NCI-H2029 treated with DMSO at 0.1 percent for 48 hours (cell line): ENCODE measurements at regions not wholly inside any gene's neighbourhood (a gene's known extent, or its start where the extent isn't known, plus 50 kb on each side); places are given as distances from the start of the nearest gene placed in this dataset.
"Not testable (repeated sequence)": the region's sequence is repeated elsewhere in the genome, so short reads cannot be mapped to it uniquely, and the experiment has no call there.

ENCODE experiments used
- DNase-seq: peaks from one replicate; lab custom pipeline; 2025; lab: John Stamatoyannopoulos, UW

DNA sequence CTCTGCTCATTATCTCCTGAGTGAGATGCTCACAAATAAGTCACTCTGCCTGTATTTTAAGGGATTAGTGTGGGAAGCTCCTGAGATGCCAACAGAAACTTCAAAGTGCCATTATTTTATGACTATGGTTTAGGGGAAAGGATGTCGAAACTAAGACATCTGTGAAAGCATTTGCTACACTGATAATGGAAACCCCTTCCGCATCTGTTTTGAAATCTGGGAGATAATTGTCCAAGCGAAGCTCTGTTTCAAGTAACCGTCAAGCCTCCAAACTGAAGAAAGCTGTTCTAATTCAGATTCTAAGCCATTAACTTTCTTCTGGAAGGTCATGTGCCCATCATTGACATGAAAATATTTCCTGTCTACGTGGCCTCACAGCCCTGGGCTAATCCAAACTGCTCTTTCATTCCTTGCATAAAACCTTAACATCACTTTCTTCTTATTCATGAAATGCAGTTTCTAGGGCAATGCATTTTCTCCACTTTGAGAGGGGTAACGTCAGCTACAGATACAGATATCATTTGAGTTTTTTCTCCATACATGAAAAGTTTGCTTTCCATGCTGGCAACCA lies 932.0 kb downstream of the C6orf118 start:
- no peak for DNase-seq

DNA sequence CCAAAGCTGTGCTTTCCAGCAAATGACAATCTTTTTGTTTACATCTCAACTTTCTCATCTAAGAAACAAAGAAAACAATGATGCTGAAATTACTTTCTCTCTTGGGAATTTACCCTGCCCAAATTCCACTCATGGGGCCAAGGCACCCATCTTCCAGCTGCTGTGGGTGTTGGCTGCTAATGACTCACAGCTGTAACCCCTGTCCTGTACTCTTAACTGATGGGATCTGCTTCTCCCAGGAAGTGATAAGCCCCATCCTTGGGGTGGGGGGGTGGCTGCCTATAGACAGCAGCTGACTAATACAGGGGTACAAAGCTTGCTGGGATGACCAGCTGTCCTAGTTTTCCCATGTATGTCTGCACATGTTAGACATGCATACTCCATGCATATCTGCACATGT lies 938.6 kb downstream of the C6orf118 start:
- DNase-seq, result no peak

DNA sequence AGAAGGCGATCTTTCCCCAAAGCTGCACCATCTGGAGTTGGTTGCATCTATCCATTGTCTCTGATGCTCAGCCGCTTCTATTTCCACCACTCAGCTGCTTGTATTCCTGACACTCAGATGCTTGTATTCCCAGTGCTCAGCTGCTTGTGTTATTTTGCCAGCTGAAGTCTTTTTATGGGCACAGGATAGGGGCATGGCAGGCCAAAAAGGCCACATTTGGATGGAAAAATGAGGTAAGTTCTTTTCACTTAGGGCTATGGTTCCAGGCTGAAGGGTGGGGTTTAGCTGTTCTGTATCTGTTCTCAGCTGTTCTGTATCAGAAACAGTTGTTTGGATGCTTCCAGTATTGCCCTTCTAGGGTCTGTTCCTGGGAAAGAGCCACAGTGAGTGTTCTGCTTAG lies 944.9 kb downstream of the QKI start:
- DNase-seq, result no peak

DNA sequence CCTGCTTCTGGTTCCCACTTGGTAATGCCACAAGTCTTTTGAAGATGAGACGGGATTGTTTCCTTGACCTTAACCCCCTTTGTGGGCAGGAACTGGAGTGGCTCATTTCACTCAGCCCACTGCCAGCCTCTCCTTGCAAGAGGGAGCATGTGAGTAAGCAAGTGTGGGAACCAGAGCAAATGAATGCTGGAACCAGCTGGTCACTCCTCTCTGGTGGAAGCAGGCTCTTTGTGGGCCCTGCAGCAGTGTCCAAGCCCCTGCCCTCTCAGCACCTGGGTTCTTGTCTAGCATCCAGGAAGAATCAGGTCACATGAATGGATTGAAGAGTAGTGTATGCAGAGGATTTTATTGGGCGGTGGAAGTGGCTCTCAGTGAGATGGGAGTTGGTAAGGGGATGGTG lies 944.5 kb downstream of the QKI start:
- no peak for DNase-seq

DNA sequence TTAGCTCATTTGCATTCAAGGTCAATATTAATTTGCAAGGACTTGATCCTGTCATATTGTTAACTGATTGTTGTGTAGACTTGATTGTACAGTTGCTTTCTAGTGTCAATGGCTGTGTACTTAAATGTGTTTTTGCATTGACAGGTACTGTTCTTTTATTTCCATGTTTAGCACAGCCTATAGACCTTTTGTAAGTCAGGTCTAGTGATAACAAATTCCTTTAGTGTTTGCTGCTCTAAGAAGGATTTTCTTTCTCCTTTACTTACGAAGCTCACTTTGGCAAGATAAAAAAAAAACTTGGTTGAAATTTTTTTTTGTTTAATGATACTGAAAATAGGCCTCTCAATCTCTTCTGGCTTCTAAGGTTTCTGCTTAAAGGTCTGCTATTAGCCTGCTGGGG lies 942.3 kb downstream of the QKI start:
- DNase-seq, result no peak

DNA sequence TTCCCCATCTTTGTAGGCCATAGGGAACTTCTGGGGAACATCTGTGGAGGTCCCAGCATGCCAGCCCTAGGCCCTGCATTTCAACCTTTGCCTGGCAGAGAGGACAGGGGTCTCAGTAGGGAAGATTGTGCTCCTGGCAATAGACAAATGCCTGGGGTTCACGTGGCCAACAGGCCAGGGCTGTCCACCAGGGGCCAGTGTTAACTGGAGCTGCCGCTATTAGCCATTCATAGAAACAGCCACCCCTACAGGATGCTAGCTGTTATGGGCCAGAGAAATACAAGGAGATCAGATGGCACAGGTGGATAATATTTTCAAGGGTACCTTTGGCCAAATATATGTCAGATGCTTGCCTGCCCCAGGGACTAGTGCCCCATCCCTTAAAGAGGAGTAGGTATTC lies 932.9 kb downstream of the QKI start:
- DNase-seq, result no peak

DNA sequence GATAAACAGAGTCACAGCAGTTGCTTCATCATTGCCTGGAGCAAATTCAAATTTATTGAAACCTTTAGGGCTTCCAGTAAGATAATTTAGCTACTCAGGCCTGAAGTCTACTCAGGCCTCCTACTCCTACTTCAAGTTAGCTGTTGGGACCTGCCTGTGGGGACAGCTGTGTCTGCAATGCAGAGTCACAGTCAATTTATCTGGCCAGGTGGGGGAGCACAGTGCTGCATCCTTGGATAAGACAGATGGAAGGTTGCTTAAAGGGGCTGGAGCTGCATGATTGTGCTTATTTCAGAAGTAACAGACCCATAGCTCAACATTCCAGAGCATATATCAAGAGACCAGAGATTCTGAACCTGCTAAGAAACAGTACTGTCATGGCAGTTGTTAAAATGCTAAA lies 932.1 kb downstream of the QKI start:
- no peak for DNase-seq

DNA sequence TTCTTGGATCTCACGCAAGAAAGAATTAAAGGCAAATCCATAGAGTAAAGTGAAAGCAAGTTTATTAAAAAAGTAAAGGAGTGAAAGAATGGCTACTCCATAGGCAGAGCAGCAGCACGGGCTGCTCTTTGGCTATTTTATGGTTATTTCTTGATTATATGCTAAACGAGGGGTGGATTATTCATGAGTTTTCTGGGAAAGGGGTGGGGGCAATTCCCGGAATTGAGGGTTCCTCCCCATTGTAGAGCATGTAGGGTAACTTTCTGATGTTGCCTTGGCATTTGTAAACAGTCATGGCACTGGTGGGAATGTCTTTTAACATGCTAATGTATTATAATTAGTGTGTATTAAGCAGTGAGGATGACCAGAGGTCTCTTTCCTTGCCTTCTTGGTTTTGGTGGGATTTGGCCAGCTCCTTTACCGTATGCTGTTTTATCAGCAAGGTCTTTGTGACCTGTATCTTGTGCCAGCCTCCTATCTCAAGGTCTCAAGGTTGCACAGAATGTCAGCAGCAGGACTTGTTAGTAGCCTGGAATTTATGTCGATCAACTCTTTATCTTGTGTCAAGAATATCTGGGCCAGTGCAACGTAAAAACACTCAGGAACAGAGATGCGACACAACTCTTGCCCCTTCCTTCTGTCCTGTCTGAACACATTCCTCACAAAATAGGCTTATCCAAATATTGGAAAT lies 931.4 kb downstream of the QKI start:
- DNase-seq, result no peak

DNA sequence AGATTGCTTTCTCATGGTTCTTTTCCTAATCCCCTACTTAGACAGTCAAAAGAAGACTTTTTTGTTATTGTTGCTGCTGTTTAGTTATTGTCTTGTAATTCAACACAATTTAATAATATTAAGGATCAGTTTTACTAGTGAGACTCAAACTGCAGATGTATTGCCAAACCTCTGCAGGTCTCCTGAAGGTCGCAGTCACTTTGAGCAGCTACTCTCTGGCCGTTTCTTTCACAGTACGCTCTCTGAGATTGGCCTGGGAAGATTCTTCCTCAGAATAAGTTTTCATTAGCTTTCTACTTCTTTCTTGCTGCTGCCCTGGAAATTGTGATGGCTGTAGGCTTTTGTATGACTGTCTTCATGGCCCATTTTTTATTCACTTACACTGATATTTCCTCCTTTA lies 930.8 kb downstream of the QKI start:
- DNase-seq, result no peak

DNA sequence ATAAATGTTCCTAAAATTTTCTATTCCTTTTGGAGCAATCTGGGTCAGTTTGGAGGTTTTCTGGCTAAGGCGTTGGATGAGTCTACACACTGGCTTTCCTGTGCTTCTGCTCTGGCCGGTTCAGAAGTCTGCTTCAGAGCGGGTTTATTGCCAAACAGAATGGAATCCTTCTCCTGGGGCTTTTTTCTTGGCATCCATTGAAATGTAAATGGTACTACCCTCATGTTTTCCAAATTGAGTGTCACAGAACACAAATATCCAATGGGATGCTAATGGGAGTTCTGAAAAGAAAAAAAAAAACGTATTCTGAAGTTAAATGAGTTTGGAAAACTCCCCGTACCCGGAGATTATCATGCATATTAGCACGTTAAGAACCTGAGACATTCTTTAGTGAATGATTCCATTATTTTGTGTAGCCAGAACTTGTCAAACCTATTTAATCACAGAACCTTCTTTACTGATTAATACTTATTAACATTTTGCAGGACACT lies 930.3 kb downstream of the QKI start:
- DNase-seq, result no peak

DNA sequence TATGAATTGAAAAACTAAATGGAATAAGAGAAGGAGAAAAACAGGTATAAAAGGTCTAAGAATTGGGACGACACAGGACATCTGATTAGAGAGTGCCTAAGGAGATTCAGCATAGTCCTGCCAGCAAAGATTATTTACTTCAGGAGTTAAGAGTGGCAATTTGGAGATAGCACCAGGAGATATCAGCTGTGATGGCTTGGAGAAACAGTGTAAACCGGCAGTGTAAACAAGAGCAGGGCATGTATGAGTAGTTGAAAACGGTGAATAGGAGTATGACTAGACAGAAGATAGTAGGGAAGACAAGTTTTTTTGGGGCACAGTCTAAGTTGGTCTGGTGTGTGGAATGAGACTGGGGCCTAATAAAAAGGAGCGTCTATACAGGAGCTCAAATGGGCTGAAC lies 924.9 kb downstream of the QKI start:
- DNase-seq, result not testable (repeated sequence)

DNA sequence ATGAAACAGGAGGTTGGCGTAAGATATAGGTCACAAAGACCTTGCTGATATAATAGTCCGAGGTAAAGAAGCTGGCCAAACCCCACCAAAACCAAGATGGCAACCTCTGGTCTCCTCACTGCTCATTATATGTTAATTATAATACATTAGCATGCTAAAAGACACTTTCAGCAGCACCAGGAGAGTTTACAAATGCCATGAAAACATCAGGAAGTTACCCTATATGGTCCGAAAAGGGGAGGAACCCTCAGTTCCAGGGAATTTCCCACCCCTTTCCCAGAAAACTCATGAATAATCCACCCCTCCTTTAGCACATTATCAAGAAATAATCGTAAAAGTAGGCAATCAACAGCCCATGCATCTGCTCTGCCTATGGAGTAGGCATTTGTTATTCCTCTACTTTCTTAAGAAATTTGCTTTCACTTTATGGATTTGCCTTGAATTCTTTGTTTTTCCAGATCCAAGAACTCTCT lies 923.4 kb downstream of the QKI start:
- DNase-seq, result no peak

DNA sequence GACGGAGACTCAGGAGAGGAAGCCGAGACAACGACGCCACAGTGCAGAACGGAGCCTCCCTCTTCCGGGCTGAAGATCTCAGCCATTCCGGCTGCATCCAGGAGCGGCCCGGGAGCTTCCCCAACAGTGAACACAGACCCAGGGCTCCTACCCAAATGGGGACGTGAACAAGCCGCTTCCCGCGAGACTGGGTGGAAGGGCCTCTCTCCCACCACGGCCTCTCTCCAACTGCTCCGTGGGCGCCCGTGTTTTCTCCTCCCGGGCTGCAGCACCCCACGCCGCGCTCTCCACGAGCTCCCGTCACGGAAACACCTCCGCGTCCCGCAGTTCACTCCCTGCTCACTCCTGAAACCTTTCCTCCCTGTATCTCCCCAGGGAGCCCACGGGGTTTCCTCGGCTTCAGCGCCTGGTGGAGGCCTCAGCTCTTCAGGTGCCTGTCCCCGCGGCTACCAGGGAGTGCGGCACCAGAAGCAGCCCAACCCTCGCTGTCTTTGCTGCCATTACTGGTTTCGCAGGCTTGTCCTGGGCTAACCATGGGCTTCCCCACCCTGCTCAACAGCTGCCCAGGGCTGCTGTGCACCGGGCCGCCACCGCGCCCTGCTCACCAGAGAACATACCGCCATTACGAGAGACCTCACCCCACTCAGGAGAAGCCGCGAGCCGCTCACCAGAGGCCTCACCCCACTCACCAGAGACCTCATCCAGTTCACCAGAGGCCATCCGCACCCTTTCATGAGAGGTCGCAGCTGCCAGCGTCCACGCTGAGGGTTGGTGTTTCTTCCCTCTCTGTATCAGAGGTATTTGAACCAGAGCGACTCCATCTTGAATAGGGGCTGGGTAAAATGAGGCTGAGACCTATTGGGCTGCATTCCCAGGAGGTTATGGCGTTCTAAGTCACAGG lies 922.8 kb downstream of the QKI start:
- DNase-seq, result no peak

DNA sequence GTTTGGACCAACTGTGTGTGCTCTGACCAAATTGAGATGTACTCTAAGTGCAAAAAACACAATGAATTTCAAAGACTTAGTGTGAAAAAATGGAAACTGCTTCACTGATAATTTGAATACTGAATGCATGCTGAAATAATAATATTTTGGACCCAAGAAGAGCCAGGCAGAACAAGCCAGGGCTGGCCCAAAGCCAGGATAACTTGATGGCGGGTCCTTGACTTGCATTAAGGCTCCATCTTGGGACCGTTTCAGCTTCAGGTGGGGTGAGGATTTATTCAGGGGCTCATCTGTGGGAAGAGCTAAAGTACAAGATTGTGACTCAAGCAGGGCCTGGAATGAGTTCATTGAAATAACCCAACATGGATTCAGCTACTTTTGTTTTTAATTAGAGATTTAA lies 921.9 kb downstream of the QKI start:
- no peak for DNase-seq

DNA sequence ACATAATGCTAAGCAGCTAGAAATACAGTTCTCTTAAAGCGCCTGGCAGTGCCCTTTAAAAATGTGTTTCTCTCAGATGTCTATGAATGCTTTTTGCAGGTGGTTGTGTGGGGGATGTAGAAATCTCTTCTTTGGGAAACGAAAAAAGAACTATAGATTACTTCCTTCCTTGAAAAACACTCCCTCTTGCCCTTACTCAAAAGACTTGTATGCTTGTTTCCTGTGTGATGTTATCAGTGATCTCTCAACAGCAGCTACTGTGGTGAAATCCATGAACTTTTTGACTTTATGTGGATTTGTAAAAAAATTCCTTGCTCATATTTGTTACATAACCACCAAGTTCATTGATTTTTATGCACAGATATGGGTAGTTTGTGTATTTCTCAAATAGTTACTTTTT lies 916.5 kb downstream of the QKI start:
- no peak for DNase-seq

DNA sequence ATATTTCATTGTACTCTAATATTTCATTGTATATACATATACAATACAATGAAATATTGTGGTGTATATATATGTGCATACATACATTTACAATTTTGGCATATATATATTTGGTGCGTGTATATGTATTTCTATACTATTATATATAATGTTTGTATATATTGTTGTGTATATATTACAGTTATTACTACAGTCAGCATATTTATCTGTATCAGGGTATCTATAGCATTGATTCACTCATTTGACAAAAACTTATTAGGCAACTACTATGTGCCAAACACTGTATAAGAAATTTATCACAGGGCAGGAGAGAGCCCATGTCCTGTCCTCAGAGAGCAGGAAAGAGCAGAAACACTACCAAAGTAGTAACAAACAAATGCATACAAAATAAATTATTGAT lies 910.6 kb downstream of the QKI start:
- no peak for DNase-seq

DNA sequence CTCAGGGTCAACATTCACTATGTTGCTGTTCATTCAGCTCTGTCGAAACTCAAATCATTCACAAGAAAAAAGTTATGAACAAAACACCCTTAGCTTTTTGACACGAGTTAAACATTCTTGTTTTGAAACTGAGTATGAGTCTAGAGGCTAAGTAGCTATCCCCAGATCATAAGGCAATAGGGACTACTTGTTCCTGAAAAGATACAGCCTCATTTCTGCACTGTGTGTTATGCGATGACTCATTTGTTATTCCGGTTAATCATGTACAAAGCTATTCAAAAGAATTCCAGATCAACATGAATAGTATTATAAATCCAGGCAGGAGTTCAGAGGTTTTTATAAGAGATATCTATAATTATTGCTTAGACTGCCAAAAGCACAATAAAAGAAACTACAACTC lies 908.0 kb downstream of the QKI start:
- no peak for DNase-seq

DNA sequence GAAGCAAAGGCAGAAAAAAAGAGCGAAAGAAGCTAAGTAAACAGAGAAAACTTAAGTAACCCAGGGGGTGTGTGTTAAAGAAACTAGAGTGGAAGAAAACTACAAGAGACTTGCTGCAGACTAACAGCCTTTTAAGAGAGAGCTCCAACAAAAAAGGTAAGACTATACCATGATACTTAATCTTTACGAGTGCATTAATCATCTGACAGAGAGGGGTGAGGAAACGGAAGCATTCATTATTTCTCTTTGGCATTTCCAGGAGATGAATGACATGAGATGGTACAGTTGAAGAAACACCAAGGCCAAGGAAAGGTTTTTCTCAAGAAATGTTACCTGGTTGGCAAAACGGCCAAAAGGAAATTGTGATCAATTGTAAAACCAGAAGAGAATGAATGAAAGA lies 906.8 kb downstream of the QKI start:
- DNase-seq, result no peak

DNA sequence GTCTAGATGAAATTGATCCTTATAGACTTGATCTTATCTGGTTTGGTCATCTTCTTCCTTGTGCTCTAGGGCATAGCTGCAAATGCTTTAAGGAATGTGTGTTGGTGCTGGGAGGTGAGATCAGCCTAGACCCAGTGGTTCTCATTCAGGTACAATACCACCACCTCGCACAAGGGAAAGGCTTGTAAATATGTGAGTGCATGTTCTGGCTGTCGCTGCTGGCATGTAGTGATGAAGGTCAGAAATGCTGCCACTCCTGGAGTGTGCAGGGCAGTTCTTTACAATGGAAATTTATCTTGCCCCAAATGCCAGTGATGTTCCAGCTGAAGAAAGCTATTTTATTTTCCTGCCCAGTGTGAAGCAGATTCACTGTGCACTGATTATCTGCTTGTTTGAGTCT lies 900.9 kb downstream of the QKI start:
- no peak for DNase-seq

DNA sequence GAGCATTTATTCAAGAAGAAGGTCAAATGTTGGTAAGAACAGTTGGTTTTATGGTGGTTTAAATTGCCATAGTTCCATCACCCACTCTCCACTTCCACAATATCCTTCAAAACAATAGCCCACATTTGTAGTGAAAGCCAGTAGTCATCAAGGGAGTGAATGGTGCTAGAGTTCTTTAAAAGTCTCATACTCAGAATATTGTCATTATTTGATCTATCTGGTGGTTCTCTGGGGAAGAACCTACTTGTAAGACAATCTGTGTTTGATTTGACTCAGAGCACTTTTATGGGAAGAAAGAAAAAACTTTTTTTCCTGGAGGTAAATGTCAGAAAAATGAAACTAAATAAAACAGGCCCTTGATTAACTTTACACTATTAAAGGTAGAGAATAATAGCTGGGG lies 893.8 kb downstream of the QKI start:
- no peak for DNase-seq

DNA sequence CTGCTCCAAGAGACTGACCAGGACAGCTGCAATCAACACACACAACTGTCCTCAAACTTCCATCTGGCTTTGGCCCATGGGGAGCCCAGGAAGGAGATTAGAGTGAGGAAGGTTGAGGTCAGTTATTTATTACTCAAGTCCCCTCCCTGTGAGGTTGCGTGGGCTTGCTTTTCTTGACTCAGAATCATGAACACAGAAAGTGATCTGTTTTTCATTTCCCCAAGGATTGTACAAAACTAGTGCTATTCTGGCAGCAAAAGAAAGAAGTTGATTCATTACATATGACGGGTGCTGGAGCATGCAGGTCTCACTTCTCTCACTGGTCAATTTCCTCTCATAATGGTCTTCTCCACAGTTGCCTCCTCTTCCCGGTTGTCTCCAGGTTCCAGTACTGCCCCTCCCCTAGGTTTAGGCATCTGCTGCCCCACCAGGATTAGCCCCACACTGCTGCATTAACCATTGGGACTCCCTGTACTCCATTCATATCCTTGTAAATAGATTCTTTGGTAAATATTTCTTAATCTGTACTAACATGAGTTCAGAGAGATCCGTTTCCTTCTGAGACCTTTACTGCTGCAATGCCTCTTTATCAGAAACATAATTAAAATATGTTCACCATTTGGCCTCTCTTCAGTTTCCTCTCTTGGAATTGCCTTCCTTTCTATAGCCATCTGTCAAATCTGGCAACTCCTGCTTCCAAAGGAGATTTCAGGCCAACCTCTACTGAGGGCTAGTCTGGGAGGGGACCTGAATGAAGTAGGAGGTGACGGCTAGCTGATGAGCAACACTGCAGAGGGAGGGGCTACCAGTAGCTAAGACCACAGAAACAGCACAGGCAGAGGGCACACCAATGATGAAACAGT lies 888.8 kb downstream of the QKI start:
- DNase-seq, result no peak

DNA sequence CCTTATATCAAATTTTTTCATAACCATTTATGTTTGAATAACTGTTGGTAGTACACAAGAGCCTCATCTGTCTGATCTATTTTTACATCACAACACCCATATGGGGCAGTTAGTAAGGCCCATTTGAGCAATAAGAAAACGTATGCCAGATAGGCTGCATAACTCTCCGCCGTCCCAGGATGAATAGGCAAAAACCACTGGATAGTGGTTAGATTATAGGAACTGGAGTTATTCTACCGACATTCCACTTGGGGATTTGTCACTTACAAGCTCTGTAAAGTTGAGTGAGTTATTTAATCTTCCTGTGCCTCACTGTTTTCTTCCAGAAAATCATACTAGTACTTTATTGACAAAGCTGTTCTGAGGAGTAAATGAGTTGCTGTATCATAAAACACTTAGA lies 881.9 kb downstream of the QKI start:
- DNase-seq, result no peak
